ENCODE measurements at regions not wholly inside any gene's neighbourhood (a gene's known extent, or its start where the extent isn't known, plus 50 kb on each side); places are given as distances from the start of the nearest gene placed in this dataset.

- ChIA-PET CTCF (interaction anchor here (0.7 to 0.9 kb wide), 2 partner anchors 26 to 64 kb away, joined by 4 to 5 read pairs; no protein-coding TSS in a partner anchor), POLR2A (no interaction called here)
- Histone ChIP-seq H3K36me3 (ENCODE audit: control insufficient read depth in 2 of 2, insufficient read depth in 1 of 2, low read length in 2 of 2) (no peaks in the 10 kb centered on the region), H3K27ac (ENCODE audit: extremely low read depth, low read depth, low read length) (no peak overlapping the region), H3K4me3 (ENCODE audit: low read depth, low read length) (no peak overlapping the region), H3K9me3 (ENCODE audit: control insufficient read depth, insufficient read depth, low read depth, low read length) (no peaks in the 10 kb centered on the region), H3K4me1 (ENCODE audit: control insufficient read depth, insufficient read depth, low read length) (no peaks in the 10 kb centered on the region)
- TF ChIP-seq ZNF2 (tag by site-specific recombination; IDR thresholded peaks at IDR 0.05) (no peak), ZNF26 (tag by site-specific recombination; IDR thresholded peaks at IDR 0.05) (no peak), ZNF24 (tag by site-specific recombination; IDR thresholded peaks at IDR 0.05) (no peak), ZNF610 (tag by site-specific recombination; IDR thresholded peaks at IDR 0.05; ENCODE audit: borderline replicate concordance) (no peak), ZNF350 (tag by site-specific recombination; IDR thresholded peaks at IDR 0.05) (no peak), PRDM2 (tag by site-specific recombination; IDR thresholded peaks at IDR 0.05; ENCODE audit: borderline replicate concordance) (no peak), ZNF132 (tag by site-specific recombination; IDR thresholded peaks at IDR 0.05; ENCODE audit: borderline replicate concordance) (no peak), ZBTB21 (tag by site-specific recombination; IDR thresholded peaks at IDR 0.05) (no peak), ZNF449 (tag by site-specific recombination; IDR thresholded peaks at IDR 0.05) (no peak), ZNF670 (tag by site-specific recombination; IDR thresholded peaks at IDR 0.05; ENCODE audit: low read depth) (no peak), ZNF23 (tag by site-specific recombination; IDR thresholded peaks at IDR 0.05; ENCODE audit: borderline replicate concordance) (no peak), KLF7 (tag by site-specific recombination; IDR thresholded peaks at IDR 0.05; ENCODE audit: borderline replicate concordance) (no peak)
Measured at GRCh38 chr5:153122403-153122802, 368.1 kb upstream of the GRIA1 start.

- ChIA-PET POLR2A (no interaction called here), CTCF (interaction anchor here (0.6 kb wide), 1 partner anchor 261 kb away, joined by 3 read pairs; no protein-coding TSS in a partner anchor)
- no peaks in the 10 kb centered on the region for H3K9me3 ChIP-seq (ENCODE audit: control insufficient read depth, insufficient read depth, low read depth, low read length)
- H3K36me3 ChIP-seq (ENCODE audit: control insufficient read depth in 2 of 2, insufficient read depth in 1 of 2, low read length in 2 of 2), result no peaks in the 10 kb centered on the region
- H3K4me1 ChIP-seq (ENCODE audit: control insufficient read depth, insufficient read depth, low read length), result no peaks in the 10 kb centered on the region
- no peak overlapping the region for H3K4me3 ChIP-seq (ENCODE audit: low read depth, low read length)
- no peak overlapping the region for H3K27ac ChIP-seq (ENCODE audit: extremely low read depth, low read depth, low read length)
- TF ChIP-seq KLF9 (tag by site-specific recombination; IDR thresholded peaks at IDR 0.05; ENCODE audit: low read depth) (no peak), ZNF596 (tag by site-specific recombination; IDR thresholded peaks at IDR 0.05) (no peak), ZNF571 (tag by site-specific recombination; IDR thresholded peaks at IDR 0.05) (no peak)
Measured at GRCh38 chr5:153130296-153130695, 360.2 kb upstream of the GRIA1 start.
